ENCODE measurements at regions not wholly inside any gene's neighbourhood (a gene's known extent, or its start where the extent isn't known, plus 50 kb on each side); places are given as distances from the start of the nearest gene placed in this dataset.

- TF ChIP-seq CTCF (IDR thresholded peaks at IDR 0.05; ENCODE audit: insufficient read depth, low read depth, low read length) (no peak), EZH2 (IDR thresholded peaks at IDR 0.05; ENCODE audit: insufficient read depth, low read length) (no peak)
- H3K36me3 Mint-ChIP-seq (ENCODE audit: low read depth, unreplicated experiment): no peaks in the 10 kb centered on the region
- no peaks in the 10 kb centered on the region for H3K36me3 ChIP-seq (ENCODE audit: insufficient read depth, low read length)
These were observed 597.6 kb downstream of the NXPH1 start for GRCh38 chr7:9030976-9031375.

DNA sequence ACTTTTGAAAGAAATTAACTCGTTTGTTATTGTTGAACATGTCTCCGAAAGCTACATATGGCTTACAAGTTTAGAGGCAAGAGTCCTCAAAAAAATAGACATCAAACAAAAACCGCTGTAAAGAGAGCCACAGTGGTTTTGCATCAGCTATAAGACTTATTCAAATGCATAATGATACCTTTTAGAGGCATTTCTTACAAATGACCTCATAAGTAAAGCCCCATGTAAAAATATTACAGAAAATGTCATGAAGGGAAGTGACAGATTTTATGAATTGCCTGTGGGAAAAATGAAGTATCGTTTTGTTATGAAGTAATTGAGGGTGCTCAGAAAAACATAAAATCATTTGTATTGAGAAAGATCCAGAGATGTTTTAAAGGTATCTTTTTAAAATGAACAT, 598.0 kb downstream of the NXPH1 start:
- FAIRE-seq (no peak), DNase-seq (ENCODE audit: low read depth) (no peak)
- Mint-ChIP-seq H3K4me1 (ENCODE audit: low read depth, unreplicated experiment) (no peaks in the 10 kb centered on the region), H3K27ac (ENCODE audit: unreplicated experiment) (no peak overlapping the region), H3K36me3 (ENCODE audit: low read depth, unreplicated experiment) (no peaks in the 10 kb centered on the region), H3K9me3 (ENCODE audit: unreplicated experiment) (no peaks in the 10 kb centered on the region), H3K4me3 (ENCODE audit: unreplicated experiment) (no peak overlapping the region), H3K27me3 (ENCODE audit: low read depth, unreplicated experiment) (no peaks in the 10 kb centered on the region)
- Histone ChIP-seq H3K4me2 (ENCODE audit: low read length) (no peak overlapping the region), H3K4me3 (ENCODE audit: insufficient read depth, low read depth, low read length) (no peak overlapping the region), H4K20me1 (ENCODE audit: insufficient read depth, low read length) (no peaks in the 10 kb centered on the region), H3K79me2 (ENCODE audit: insufficient read depth, low read length) (no peaks in the 10 kb centered on the region), H3K27ac (ENCODE audit: low read depth, low read length) (no peak overlapping the region), H3K4me1 (ENCODE audit: insufficient read depth, low read length) (no peaks in the 10 kb centered on the region), H3K27me3 (ENCODE audit: insufficient read depth, low read length) (no peaks in the 10 kb centered on the region), H2AFZ (ENCODE audit: low read depth, low read length) (no peak overlapping the region), H3K36me3 (ENCODE audit: insufficient read depth, low read length) (no peaks in the 10 kb centered on the region), H3K9me3 (ENCODE audit: insufficient read depth, low read depth, low read length) (no peaks in the 10 kb centered on the region), H3K9ac (ENCODE audit: low read length) (no peak overlapping the region)
- no peak for TF ChIP-seq EZH2 (IDR thresholded peaks at IDR 0.05; ENCODE audit: insufficient read depth, low read length)
- TF ChIP-seq CTCF (IDR thresholded peaks at IDR 0.05; ENCODE audit: insufficient read depth, low read depth, low read length): no peak

More at GRCh38 chr7:9030976-9031375, 597.6 kb downstream of the NXPH1 start:
- no peaks in the 10 kb centered on the region for H3K9me3 ChIP-seq (ENCODE audit: insufficient read depth, low read depth, low read length)
- H3K4me1 Mint-ChIP-seq (ENCODE audit: low read depth, unreplicated experiment): no peaks in the 10 kb centered on the region
- no peaks in the 10 kb centered on the region for H3K27me3 ChIP-seq (ENCODE audit: insufficient read depth, low read length)
- H3K79me2 ChIP-seq (ENCODE audit: insufficient read depth, low read length): no peaks in the 10 kb centered on the region
- H2AFZ ChIP-seq (ENCODE audit: low read depth, low read length): no peak overlapping the region
- FAIRE-seq: no peak
- no peaks in the 10 kb centered on the region for H4K20me1 ChIP-seq (ENCODE audit: insufficient read depth, low read length)
- no peaks in the 10 kb centered on the region for H3K4me1 ChIP-seq (ENCODE audit: insufficient read depth, low read length)
- H3K9me3 Mint-ChIP-seq (ENCODE audit: unreplicated experiment): no peaks in the 10 kb centered on the region
- no peak overlapping the region for H3K9ac ChIP-seq (ENCODE audit: low read length)
- H3K27ac Mint-ChIP-seq (ENCODE audit: unreplicated experiment): no peak overlapping the region
- no peak overlapping the region for H3K4me3 ChIP-seq (ENCODE audit: insufficient read depth, low read depth, low read length)
- no peak overlapping the region for H3K27ac ChIP-seq (ENCODE audit: low read depth, low read length)
- H3K27me3 Mint-ChIP-seq (ENCODE audit: low read depth, unreplicated experiment): no peaks in the 10 kb centered on the region
- H3K4me2 ChIP-seq (ENCODE audit: low read length): no peak overlapping the region
- no peak overlapping the region for H3K4me3 Mint-ChIP-seq (ENCODE audit: unreplicated experiment)
- DNase-seq (ENCODE audit: low read depth): no peak

- no peak for FAIRE-seq
- Mint-ChIP-seq H3K27me3 (ENCODE audit: low read depth, unreplicated experiment) (no peaks in the 10 kb centered on the region), H3K4me1 (ENCODE audit: low read depth, unreplicated experiment) (no peaks in the 10 kb centered on the region), H3K9me3 (ENCODE audit: unreplicated experiment) (no peaks in the 10 kb centered on the region), H3K27ac (ENCODE audit: unreplicated experiment) (no peak overlapping the region), H3K4me3 (ENCODE audit: unreplicated experiment) (no peak overlapping the region), H3K36me3 (ENCODE audit: low read depth, unreplicated experiment) (no peaks in the 10 kb centered on the region)
- DNase-seq (ENCODE audit: low read depth): no peak
- H3K4me1 ChIP-seq (ENCODE audit: insufficient read depth, low read length): no peaks in the 10 kb centered on the region
- no peak overlapping the region for H3K4me3 ChIP-seq (ENCODE audit: insufficient read depth, low read depth, low read length)
- TF ChIP-seq EZH2 (IDR thresholded peaks at IDR 0.05; ENCODE audit: insufficient read depth, low read length) (no peak), CTCF (IDR thresholded peaks at IDR 0.05; ENCODE audit: insufficient read depth, low read depth, low read length) (no peak)
- no peaks in the 10 kb centered on the region for H4K20me1 ChIP-seq (ENCODE audit: insufficient read depth, low read length)
- H3K4me2 ChIP-seq (ENCODE audit: low read length): no peak overlapping the region
- no peak overlapping the region for H2AFZ ChIP-seq (ENCODE audit: low read depth, low read length)
- no peaks in the 10 kb centered on the region for H3K79me2 ChIP-seq (ENCODE audit: insufficient read depth, low read length)
- no peaks in the 10 kb centered on the region for H3K9me3 ChIP-seq (ENCODE audit: insufficient read depth, low read depth, low read length)
- H3K9ac ChIP-seq (ENCODE audit: low read length): no peak overlapping the region
- H3K27ac ChIP-seq (ENCODE audit: low read depth, low read length): no peak overlapping the region
- H3K36me3 ChIP-seq (ENCODE audit: insufficient read depth, low read length): no peaks in the 10 kb centered on the region
- H3K27me3 ChIP-seq (ENCODE audit: insufficient read depth, low read length): no peaks in the 10 kb centered on the region
These were observed 602.7 kb downstream of the NXPH1 start for GRCh38 chr7:9036080-9036479.

Data from astrocyte (in vitro differentiated cells and primary cell).